ENCODE measurements at regions not wholly inside any gene's neighbourhood (a gene's known extent, or its start where the extent isn't known, plus 50 kb on each side); places are given as distances from the start of the nearest gene placed in this dataset.

- Histone ChIP-seq H3K27ac (ENCODE audit: low read depth, low read length) (no peak overlapping the region), H3K4me3 (ENCODE audit: low read length) (no peak overlapping the region), H3K36me3 (ENCODE audit: control insufficient read depth, insufficient read depth, low read length) (no peaks in the 10 kb centered on the region)
These were observed 167.7 kb upstream of the MKLN1 start for GRCh38 chr7:131159961-131160361.

GRCh38 chr7:131161103-131161502, 166.6 kb upstream of the MKLN1 start:
- Histone ChIP-seq H3K27ac (ENCODE audit: low read depth, low read length) (no peak overlapping the region), H3K4me3 (ENCODE audit: low read length) (no peak overlapping the region), H3K4me1 (ENCODE audit: control insufficient read depth, insufficient read depth, low read length) (no peaks in the 10 kb centered on the region), H3K36me3 (ENCODE audit: control insufficient read depth, insufficient read depth, low read length) (no peaks in the 10 kb centered on the region), H3K27me3 (ENCODE audit: control insufficient read depth, insufficient read depth, low read length) (no peaks in the 10 kb centered on the region), H3K9ac (ENCODE audit: low read length) (no peak overlapping the region)

More at GRCh38 chr7:131159961-131160361, 167.7 kb upstream of the MKLN1 start:
- no peaks in the 10 kb centered on the region for H3K27me3 ChIP-seq (ENCODE audit: control insufficient read depth, insufficient read depth, low read length)
- no peak overlapping the region for H3K9ac ChIP-seq (ENCODE audit: low read length)
- H3K4me1 ChIP-seq (ENCODE audit: control insufficient read depth, insufficient read depth, low read length) = no peaks in the 10 kb centered on the region

- no peaks in the 10 kb centered on the region for H3K27me3 ChIP-seq (ENCODE audit: control insufficient read depth, insufficient read depth, low read length)
- H3K27ac ChIP-seq (ENCODE audit: low read depth, low read length) = no peak overlapping the region
- no peak overlapping the region for H3K4me3 ChIP-seq (ENCODE audit: low read length)
- no peaks in the 10 kb centered on the region for H3K4me1 ChIP-seq (ENCODE audit: control insufficient read depth, insufficient read depth, low read length)
- no peaks in the 10 kb centered on the region for H3K36me3 ChIP-seq (ENCODE audit: control insufficient read depth, insufficient read depth, low read length)
- H3K9ac ChIP-seq (ENCODE audit: low read length) = no peak overlapping the region
These were observed 163.4 kb upstream of the MKLN1 start for GRCh38 chr7:131164025-131164925.

GRCh38 chr7:131166066-131166465, 161.6 kb upstream of the MKLN1 start:
- no peaks in the 10 kb centered on the region for H3K36me3 ChIP-seq (ENCODE audit: control insufficient read depth, insufficient read depth, low read length)
- H3K9ac ChIP-seq (ENCODE audit: low read length) = no peak overlapping the region
- H3K4me1 ChIP-seq (ENCODE audit: control insufficient read depth, insufficient read depth, low read length) = no peaks in the 10 kb centered on the region
- H3K27ac ChIP-seq (ENCODE audit: low read depth, low read length) = no peak overlapping the region
- H3K27me3 ChIP-seq (ENCODE audit: control insufficient read depth, insufficient read depth, low read length) = no peaks in the 10 kb centered on the region
- no peak overlapping the region for H3K4me3 ChIP-seq (ENCODE audit: low read length)

DNA sequence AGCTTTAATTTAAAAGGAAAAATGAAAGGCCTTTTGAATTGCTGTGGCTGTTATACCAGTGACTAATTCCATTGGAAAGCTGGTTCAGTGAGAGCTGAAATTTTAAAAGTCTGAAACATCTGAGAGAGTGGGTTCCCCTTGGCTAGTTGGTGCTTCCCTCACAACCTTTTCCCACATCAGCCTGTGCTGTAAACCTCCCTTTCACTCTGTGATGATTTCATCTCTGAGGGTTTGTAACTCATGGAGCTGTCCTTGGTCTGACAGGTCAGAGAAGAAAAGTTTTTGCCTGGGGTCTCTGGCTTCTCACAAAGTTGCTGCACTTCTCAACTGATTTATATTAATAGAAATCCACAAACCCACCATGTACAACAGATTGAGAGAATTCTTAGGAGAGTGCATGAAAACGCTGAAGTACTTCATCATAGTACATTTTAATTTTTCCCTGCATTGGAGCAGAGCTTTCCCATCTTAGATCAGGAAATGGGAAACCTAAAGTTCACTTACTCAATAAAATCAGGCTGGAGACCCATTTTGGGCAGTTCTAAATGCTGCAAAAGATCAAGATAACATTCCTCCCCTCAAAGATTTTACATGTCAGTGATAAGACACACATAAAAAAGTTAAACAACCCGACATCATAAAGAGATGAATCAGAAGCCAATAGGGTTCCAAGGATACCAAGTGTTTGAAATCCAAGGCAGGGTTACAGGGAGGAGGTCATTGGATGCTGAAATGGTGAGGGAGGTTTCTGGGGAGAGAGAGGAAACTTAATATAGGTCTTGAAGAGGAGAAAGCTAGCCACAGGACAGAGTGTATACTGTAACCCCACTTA, 157.0 kb upstream of the MKLN1 start:
- Histone ChIP-seq H3K4me3 (ENCODE audit: low read length) (no peak overlapping the region), H3K9ac (ENCODE audit: low read length) (no peak overlapping the region), H3K27me3 (ENCODE audit: control insufficient read depth, insufficient read depth, low read length) (no peaks in the 10 kb centered on the region), H3K36me3 (ENCODE audit: control insufficient read depth, insufficient read depth, low read length) (no peaks in the 10 kb centered on the region), H3K4me1 (ENCODE audit: control insufficient read depth, insufficient read depth, low read length) (no peaks in the 10 kb centered on the region), H3K27ac (ENCODE audit: low read depth, low read length) (no peak overlapping the region)

- H3K36me3 ChIP-seq (ENCODE audit: control insufficient read depth, insufficient read depth, low read length) = no peaks in the 10 kb centered on the region
- H3K27me3 ChIP-seq (ENCODE audit: control insufficient read depth, insufficient read depth, low read length) = no peaks in the 10 kb centered on the region
- no peak overlapping the region for H3K9ac ChIP-seq (ENCODE audit: low read length)
- H3K27ac ChIP-seq (ENCODE audit: low read depth, low read length) = no peak overlapping the region
- H3K4me3 ChIP-seq (ENCODE audit: low read length) = no peak overlapping the region
- H3K4me1 ChIP-seq (ENCODE audit: control insufficient read depth, insufficient read depth, low read length) = no peaks in the 10 kb centered on the region
These were observed 154.4 kb upstream of the MKLN1 start for GRCh38 chr7:131173145-131173890.

GRCh38 chr7:131174391-131174790, 153.3 kb upstream of the MKLN1 start:
- Histone ChIP-seq H3K36me3 (ENCODE audit: control insufficient read depth, insufficient read depth, low read length) (no peaks in the 10 kb centered on the region), H3K27me3 (ENCODE audit: control insufficient read depth, insufficient read depth, low read length) (no peaks in the 10 kb centered on the region), H3K27ac (ENCODE audit: low read depth, low read length) (no peak overlapping the region), H3K4me1 (ENCODE audit: control insufficient read depth, insufficient read depth, low read length) (no peaks in the 10 kb centered on the region), H3K9ac (ENCODE audit: low read length) (no peak overlapping the region), H3K4me3 (ENCODE audit: low read length) (no peak overlapping the region)

DNA sequence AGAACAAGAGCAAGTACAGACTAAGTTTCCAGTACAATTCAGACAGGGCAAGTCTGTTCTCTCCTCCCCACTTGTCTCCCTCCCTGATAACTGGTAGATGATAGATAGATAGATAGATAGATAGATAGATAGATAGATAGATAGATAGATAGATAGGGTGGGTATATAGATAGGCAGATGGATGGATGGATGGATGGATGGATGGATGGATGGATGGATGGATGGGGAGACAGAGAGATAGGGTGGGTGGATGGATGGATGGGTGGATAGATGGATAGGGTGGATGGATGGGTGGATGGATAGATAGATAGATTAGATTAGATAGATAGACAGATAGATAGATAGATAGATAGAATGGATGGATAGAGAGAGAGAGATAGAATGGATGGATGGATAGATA, 152.8 kb upstream of the MKLN1 start:
- Histone ChIP-seq H3K4me3 (ENCODE audit: low read length) (no peak overlapping the region), H3K36me3 (ENCODE audit: control insufficient read depth, insufficient read depth, low read length) (no peaks in the 10 kb centered on the region), H3K4me1 (ENCODE audit: control insufficient read depth, insufficient read depth, low read length) (no peaks in the 10 kb centered on the region), H3K9ac (ENCODE audit: low read length) (no peak overlapping the region), H3K27ac (ENCODE audit: low read depth, low read length) (no peak overlapping the region), H3K27me3 (ENCODE audit: control insufficient read depth, insufficient read depth, low read length) (no peaks in the 10 kb centered on the region)

- Histone ChIP-seq H3K27me3 (ENCODE audit: control insufficient read depth, insufficient read depth, low read length) (no peaks in the 10 kb centered on the region), H3K4me1 (ENCODE audit: control insufficient read depth, insufficient read depth, low read length) (no peaks in the 10 kb centered on the region), H3K36me3 (ENCODE audit: control insufficient read depth, insufficient read depth, low read length) (no peaks in the 10 kb centered on the region), H3K4me3 (ENCODE audit: low read length) (no peak overlapping the region), H3K27ac (ENCODE audit: low read depth, low read length) (no peak overlapping the region), H3K9ac (ENCODE audit: low read length) (no peak overlapping the region)
These were observed 145.1 kb upstream of the MKLN1 start for GRCh38 chr7:131182446-131183058.

DNA sequence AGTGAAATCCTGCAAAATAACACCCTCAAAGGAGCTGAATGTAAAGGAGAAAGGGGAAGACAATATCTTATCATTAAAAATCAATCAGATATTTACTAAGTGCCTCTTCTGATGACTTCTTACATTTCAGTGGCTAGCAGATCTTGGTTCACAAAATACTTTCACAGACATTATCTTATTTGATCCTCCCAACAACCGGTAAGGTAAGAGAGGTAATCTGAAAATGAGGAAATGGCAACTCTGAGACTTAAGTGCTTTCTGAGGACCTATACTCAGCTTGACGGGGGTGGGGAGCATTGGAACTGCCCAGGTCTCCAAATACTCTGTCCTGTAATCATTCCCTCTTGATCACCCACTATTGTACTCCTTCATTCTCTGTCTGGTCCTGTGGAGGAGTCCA, 144.6 kb upstream of the MKLN1 start:
- H3K27ac ChIP-seq (ENCODE audit: low read depth, low read length) = no peak overlapping the region
- no peak overlapping the region for H3K4me3 ChIP-seq (ENCODE audit: low read length)
- no peaks in the 10 kb centered on the region for H3K4me1 ChIP-seq (ENCODE audit: control insufficient read depth, insufficient read depth, low read length)
- no peaks in the 10 kb centered on the region for H3K36me3 ChIP-seq (ENCODE audit: control insufficient read depth, insufficient read depth, low read length)
- H3K27me3 ChIP-seq (ENCODE audit: control insufficient read depth, insufficient read depth, low read length) = no peaks in the 10 kb centered on the region
- no peak overlapping the region for H3K9ac ChIP-seq (ENCODE audit: low read length)

DNA sequence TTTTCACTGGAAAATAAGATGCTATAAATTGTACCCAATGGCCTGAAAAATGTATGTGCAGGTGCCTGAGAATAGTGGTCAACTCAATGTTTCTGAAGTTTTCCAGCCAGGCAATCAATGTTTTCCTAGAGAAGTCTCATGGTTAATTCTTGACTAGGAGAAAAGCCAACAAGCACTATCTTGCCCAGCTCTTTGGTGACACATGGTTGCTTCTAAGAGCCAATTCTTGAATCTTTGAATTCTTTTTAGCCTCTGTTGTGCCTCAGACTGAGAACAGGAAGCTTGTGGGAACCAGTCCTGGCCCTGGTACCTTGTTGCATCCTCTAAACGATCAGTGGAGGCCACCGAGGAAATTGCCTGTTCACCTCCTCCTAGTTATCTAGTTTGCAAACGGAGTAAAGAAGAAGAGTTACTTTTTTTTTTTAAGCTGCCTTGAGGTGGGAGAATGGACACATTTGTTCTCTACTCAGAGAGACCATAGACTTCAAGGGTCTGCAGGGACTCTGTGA, 144.0 kb upstream of the MKLN1 start:
- Histone ChIP-seq H3K27ac (ENCODE audit: low read depth, low read length) (no peak overlapping the region), H3K9ac (ENCODE audit: low read length) (no peak overlapping the region), H3K36me3 (ENCODE audit: control insufficient read depth, insufficient read depth, low read length) (no peaks in the 10 kb centered on the region), H3K4me3 (ENCODE audit: low read length) (no peak overlapping the region), H3K4me1 (ENCODE audit: control insufficient read depth, insufficient read depth, low read length) (no peaks in the 10 kb centered on the region), H3K27me3 (ENCODE audit: control insufficient read depth, insufficient read depth, low read length) (no peaks in the 10 kb centered on the region)

- Histone ChIP-seq H3K4me1 (ENCODE audit: control insufficient read depth, insufficient read depth, low read length) (no peaks in the 10 kb centered on the region), H3K27me3 (ENCODE audit: control insufficient read depth, insufficient read depth, low read length) (no peaks in the 10 kb centered on the region), H3K4me3 (ENCODE audit: low read length) (no peak overlapping the region), H3K27ac (ENCODE audit: low read depth, low read length) (no peak overlapping the region), H3K9ac (ENCODE audit: low read length) (no peak overlapping the region), H3K36me3 (ENCODE audit: control insufficient read depth, insufficient read depth, low read length) (no peaks in the 10 kb centered on the region)
These were observed 140.9 kb upstream of the MKLN1 start for GRCh38 chr7:131186816-131187215.
